SU-DHL-6 (cell line): ENCODE measurements at regions not wholly inside any gene's neighbourhood (a gene's known extent, or its start where the extent isn't known, plus 50 kb on each side); places are given as distances from the start of the nearest gene placed in this dataset.

Source experiments
- H2AFZ ChIP-seq: fragments of 200-600 bp; sonication (generic); 2 replicates; pipeline ENCODE4 v1.6.1; 2014; ENCODE audit warnings: low read depth, mild to moderate bottlenecking, moderate library complexity, mixed read lengths, antibody characterized with exemption, low read length; ENCODE audit not compliant: severe bottlenecking
- H3F3A ChIP-seq: fragments of 200-600 bp; shearing (Covaris generic); 2 replicates; pipeline ENCODE4 v1.6.0; 2016; ENCODE audit warnings: antibody characterized with exemption, mild to moderate bottlenecking; ENCODE audit not compliant: insufficient read depth
- H3K27ac ChIP-seq: fragments of 200-600 bp; sonication (generic); 2 replicates; pipeline ENCODE4 v1.5.1; 2016; ENCODE audit warnings: low read depth, mild to moderate bottlenecking, low read length, moderate library complexity, mixed read lengths
- H3K27me3 ChIP-seq: fragments of 200-600 bp; sonication (generic), shearing (Covaris generic); 2 replicates; pipeline ENCODE4 v1.6.0; 2014; ENCODE audit warnings: mild to moderate bottlenecking, low read length
- H3K36me3 ChIP-seq: fragments of 200-600 bp; sonication (generic); 2 replicates; pipeline ENCODE4 v1.6.1; 2014; ENCODE audit warnings: mild to moderate bottlenecking, low read length, mixed read lengths
- H3K4me2 ChIP-seq: fragments of 300-600, 200-600 bp; shearing (Covaris generic), sonication (generic); 2 replicates; pipeline ENCODE4 v1.6.0; 2014; ENCODE audit warnings: low read length, low read depth, mild to moderate bottlenecking; ENCODE audit not compliant: poor library complexity, severe bottlenecking
- H3K4me3 ChIP-seq: fragments of 200-600 bp; sonication (generic); 2 replicates; pipeline ENCODE4 v1.5.1; 2014; ENCODE audit warnings: antibody characterized with exemption, low read length, mild to moderate bottlenecking, mixed read lengths; ENCODE audit not compliant: insufficient read depth, poor library complexity, severe bottlenecking
- H3K79me2 ChIP-seq: fragments of 200-600 bp; sonication (generic); 2 replicates; pipeline ENCODE4 v1.6.1; 2014; ENCODE audit warnings: mild to moderate bottlenecking, low read length, moderate library complexity; ENCODE audit not compliant: insufficient read depth
- H3K9ac ChIP-seq: fragments of 200-600 bp; sonication (generic); 2 replicates; pipeline ENCODE4 v1.7.0; 2014; ENCODE audit warnings: mild to moderate bottlenecking, low read length
- H3K9me2 ChIP-seq: fragments of 200-600 bp; sonication (generic); replicated peaks from 2 replicates; pipeline ENCODE4 v1.6.1; 2014; ENCODE audit warnings: low read length; ENCODE audit not compliant: insufficient read depth
- H3K9me3 ChIP-seq: fragments of 200-600 bp; sonication (generic); 2 replicates; pipeline ENCODE4 v1.6.1; 2014; ENCODE audit warnings: low read length, mixed read lengths; ENCODE audit not compliant: insufficient read depth
- H4K20me1 ChIP-seq: fragments of 200-600 bp; sonication (generic); 2 replicates; pipeline ENCODE4 v1.6.1; 2014; ENCODE audit warnings: low read depth, mild to moderate bottlenecking, antibody characterized with exemption, low read length, moderate library complexity, mixed read lengths
- EZH2phosphoT487 ChIP-seq: fragments of 200-600 bp; sonication (generic), shearing (Covaris generic); conservative IDR thresholded peaks from 2 replicates; pipeline ENCODE4 v1.6.1; 2018; ENCODE audit warnings: mild to moderate bottlenecking, antibody characterized with exemption, low read length, moderate library complexity, mixed read lengths
- TF ChIP-seq, protein P1 (sequence below): fragments of 200-600 bp; sonication (generic); IDR thresholded peaks from one replicate; pipeline ENCODE4 v1.5.1; 2017; ENCODE audit warnings: antibody characterized with exemption, mild to moderate bottlenecking, low read length, moderate library complexity; ENCODE audit not compliant: insufficient read depth, poor library complexity, severe bottlenecking

DNA sequence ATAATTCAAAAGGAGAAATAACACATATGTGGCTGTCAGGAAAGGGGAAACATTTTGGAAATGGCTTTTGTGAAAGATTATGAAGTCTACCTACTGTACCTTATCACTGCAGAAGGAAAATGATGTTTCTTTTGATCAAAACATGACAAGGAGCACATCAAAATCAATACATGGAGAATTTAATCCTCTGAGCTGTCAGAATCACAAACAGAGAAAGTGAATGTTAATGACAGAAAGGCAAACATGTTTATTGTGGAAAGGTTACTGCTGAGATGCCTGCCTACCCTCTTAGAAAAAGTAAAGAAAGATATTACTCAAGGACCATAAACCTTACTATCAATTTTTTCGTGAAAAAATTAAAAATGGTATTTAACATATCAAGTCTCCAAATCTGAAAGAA is 794.5 kb upstream of the GYPC start:
- Histone ChIP-seq H3K36me3 (no peaks in the 10 kb centered on the region), H2AFZ (no peak overlapping the region), H3K4me2 (no peak overlapping the region), H3K9ac (no peak overlapping the region), H4K20me1 (no peaks in the 10 kb centered on the region), H3K27ac (no peak overlapping the region), H3K9me3 (no peaks in the 10 kb centered on the region), H3K79me2 (no peaks in the 10 kb centered on the region), H3K9me2 (no peaks in the 10 kb centered on the region), H3F3A (no peaks in the 10 kb centered on the region), H3K4me3 (no peak overlapping the region), H3K27me3 (no peaks in the 10 kb centered on the region)
- TF ChIP-seq, protein P1, sequence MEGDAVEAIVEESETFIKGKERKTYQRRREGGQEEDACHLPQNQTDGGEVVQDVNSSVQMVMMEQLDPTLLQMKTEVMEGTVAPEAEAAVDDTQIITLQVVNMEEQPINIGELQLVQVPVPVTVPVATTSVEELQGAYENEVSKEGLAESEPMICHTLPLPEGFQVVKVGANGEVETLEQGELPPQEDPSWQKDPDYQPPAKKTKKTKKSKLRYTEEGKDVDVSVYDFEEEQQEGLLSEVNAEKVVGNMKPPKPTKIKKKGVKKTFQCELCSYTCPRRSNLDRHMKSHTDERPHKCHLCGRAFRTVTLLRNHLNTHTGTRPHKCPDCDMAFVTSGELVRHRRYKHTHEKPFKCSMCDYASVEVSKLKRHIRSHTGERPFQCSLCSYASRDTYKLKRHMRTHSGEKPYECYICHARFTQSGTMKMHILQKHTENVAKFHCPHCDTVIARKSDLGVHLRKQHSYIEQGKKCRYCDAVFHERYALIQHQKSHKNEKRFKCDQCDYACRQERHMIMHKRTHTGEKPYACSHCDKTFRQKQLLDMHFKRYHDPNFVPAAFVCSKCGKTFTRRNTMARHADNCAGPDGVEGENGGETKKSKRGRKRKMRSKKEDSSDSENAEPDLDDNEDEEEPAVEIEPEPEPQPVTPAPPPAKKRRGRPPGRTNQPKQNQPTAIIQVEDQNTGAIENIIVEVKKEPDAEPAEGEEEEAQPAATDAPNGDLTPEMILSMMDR: no peak
- no peak for TF ChIP-seq EZH2phosphoT487

DNA sequence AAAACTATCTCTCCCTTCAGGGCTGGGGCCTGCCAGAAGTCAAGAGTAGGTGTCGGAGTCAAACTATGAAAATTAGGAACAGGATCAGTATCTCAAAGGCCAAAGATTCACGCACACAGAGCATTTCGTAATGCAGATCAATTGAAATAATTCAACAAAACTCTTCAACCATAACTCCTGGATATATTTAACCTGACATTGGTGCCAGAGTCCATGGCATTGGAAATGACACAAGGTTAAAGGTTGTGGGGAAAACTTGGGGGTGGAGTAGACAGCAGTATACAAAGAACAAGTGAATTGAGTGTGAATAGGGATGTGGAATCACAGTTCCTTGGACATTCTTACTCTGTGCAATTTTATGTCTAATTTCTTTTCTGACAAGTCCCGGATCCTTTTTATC is 788.0 kb upstream of the GYPC start:
- Histone ChIP-seq H3K79me2 (no peaks in the 10 kb centered on the region), H3K9me3 (peaks cover 3% of the 10 kb centered on the region; the same call in 1 of the 2 replicates), H3K4me2 (no peak overlapping the region), H3K4me3 (no peak overlapping the region), H3K36me3 (no peaks in the 10 kb centered on the region), H3F3A (no peaks in the 10 kb centered on the region), H3K27ac (no peak overlapping the region), H3K27me3 (no peaks in the 10 kb centered on the region), H4K20me1 (no peaks in the 10 kb centered on the region), H3K9ac (no peak overlapping the region), H3K9me2 (no peaks in the 10 kb centered on the region), H2AFZ (no peak overlapping the region)
- TF ChIP-seq EZH2phosphoT487: no peak
- TF ChIP-seq, protein P1: no peak

DNA sequence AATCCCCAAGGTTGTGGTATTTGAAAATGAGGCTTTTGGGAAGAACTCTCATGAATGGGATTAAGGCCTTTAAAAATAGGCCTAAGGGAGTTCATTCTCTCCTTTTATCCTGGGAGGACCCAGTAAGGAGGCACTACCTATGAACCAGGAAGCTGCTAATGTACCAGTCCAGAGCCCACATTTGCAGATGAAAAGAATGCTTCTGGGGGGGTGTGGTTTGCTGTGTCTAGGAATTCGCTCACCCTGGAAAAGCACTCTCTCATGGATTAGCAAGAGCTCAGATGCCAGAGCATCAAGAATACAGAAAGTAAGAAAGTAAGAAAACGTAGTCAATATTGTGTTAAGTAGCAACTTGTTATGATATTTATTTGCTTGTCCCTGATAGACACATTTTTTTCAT is 785.7 kb upstream of the GYPC start:
- H3K27me3 ChIP-seq: no peaks in the 10 kb centered on the region
- no peaks in the 10 kb centered on the region for H3F3A ChIP-seq
- peaks cover 3% of the 10 kb centered on the region; the same call in 1 of the 2 replicates for H3K9me3 ChIP-seq
- no peak overlapping the region for H2AFZ ChIP-seq
- H3K9me2 ChIP-seq: no peaks in the 10 kb centered on the region
- H3K4me2 ChIP-seq: no peak overlapping the region
- no peaks in the 10 kb centered on the region for H4K20me1 ChIP-seq
- H3K36me3 ChIP-seq: no peaks in the 10 kb centered on the region
- H3K27ac ChIP-seq: no peak overlapping the region
- H3K4me3 ChIP-seq: no peak overlapping the region
- H3K9ac ChIP-seq: no peak overlapping the region
- H3K79me2 ChIP-seq: no peaks in the 10 kb centered on the region
- TF ChIP-seq, protein P1: no peak
- no peak for TF ChIP-seq EZH2phosphoT487
